ENCODE measurements at regions not wholly inside any gene's neighbourhood (a gene's known extent, or its start where the extent isn't known, plus 50 kb on each side); places are given as distances from the start of the nearest gene placed in this dataset.
"Not testable (repeated sequence)": the region's sequence is repeated elsewhere in the genome, so short reads cannot be mapped to it uniquely, and the experiment has no call there.

- TF ChIP-seq SP2, ZNF621, CTCF (tag by site-specific recombination; IDR thresholded peaks at IDR 0.05): not testable (repeated sequence)
Measured at GRCh38 chr9:90213045-90213444, 429.6 kb downstream of the DIRAS2 start.
